Endodermal cell (in vitro differentiated cells): ENCODE measurements at regions not wholly inside any gene's neighbourhood (a gene's known extent, or its start where the extent isn't known, plus 50 kb on each side); places are given as distances from the start of the nearest gene placed in this dataset.

Experiments used
- DNase-seq: peaks from one replicate; pipeline ENCODE4 v3.0.0-alpha.2; 2017
- H3K27ac ChIP-seq: 2 replicates; pipeline ENCODE4 v1.5.1; 2013; ENCODE audit warnings: mild to moderate bottlenecking, low read depth, low read length, moderate library complexity
- H3K27me3 ChIP-seq: 2 replicates; pipeline ENCODE4 v1.6.1; 2013; ENCODE audit warnings: mild to moderate bottlenecking, low read length, moderate library complexity; ENCODE audit not compliant: insufficient read depth, control insufficient read depth, poor library complexity, severe bottlenecking
- H3K36me3 ChIP-seq: 2 replicates; pipeline ENCODE4 v1.7.0; 2013; ENCODE audit warnings: mild to moderate bottlenecking, low read length, moderate library complexity; ENCODE audit not compliant: control insufficient read depth, insufficient read depth
- H3K4me1 ChIP-seq: one replicate; pipeline ENCODE4 v1.7.0; 2013; ENCODE audit warnings: low read length; ENCODE audit not compliant: control insufficient read depth, insufficient read depth
- H3K4me3 ChIP-seq: 2 replicates; pipeline ENCODE4 v1.5.1; 2013; ENCODE audit warnings: mild to moderate bottlenecking, low read length, moderate library complexity
- H3K9ac ChIP-seq: 2 replicates; pipeline ENCODE4 v1.6.1; 2013; ENCODE audit warnings: mild to moderate bottlenecking, low read length, moderate library complexity; ENCODE audit not compliant: poor library complexity, severe bottlenecking; ENCODE audit errors: extremely low read depth
- H3K9me3 ChIP-seq: 2 replicates; pipeline ENCODE4 v1.6.1; 2013; ENCODE audit warnings: mild to moderate bottlenecking, low read length, moderate library complexity; ENCODE audit not compliant: control insufficient read depth
- H3K27ac Mint-ChIP-seq: 2 replicates; pipeline ENCODE4 v1.8.0; 2020; ENCODE audit warnings: mixed read lengths
- H3K27me3 Mint-ChIP-seq: 2 replicates; pipeline ENCODE4 v1.8.0; 2021; ENCODE audit warnings: mild to moderate bottlenecking, mixed read lengths; ENCODE audit not compliant: insufficient read depth
- H3K36me3 Mint-ChIP-seq: 2 replicates; pipeline ENCODE4 v1.8.0; 2020; ENCODE audit warnings: low read depth, mixed read lengths
- H3K4me1 Mint-ChIP-seq: 2 replicates; pipeline ENCODE4 v1.8.0; 2020; ENCODE audit warnings: mixed read lengths
- H3K4me3 Mint-ChIP-seq: 2 replicates; pipeline ENCODE4 v1.8.0; 2020; ENCODE audit warnings: mild to moderate bottlenecking, moderate library complexity, mixed read lengths
- H3K9me3 Mint-ChIP-seq: 2 replicates; pipeline ENCODE4 v1.8.0; 2020; ENCODE audit warnings: mild to moderate bottlenecking, mixed read lengths
- WGBS, 2 experiments: methylation state at CpG; one replicate each; pipeline versions ENCODE4 v1.1.5 to v1.1.7; 2013; ENCODE audit warnings: missing lambda C conversion rate in 2 of 2, mixed read lengths in 1 of 2; ENCODE audit not compliant: insufficient coverage in 1 of 2, insufficient read length in 1 of 2; 5-methylcytosine and 5-hydroxymethylcytosine counted together
- TF ChIP-seq, protein P1 (sequence below): fragments of 200-600 bp; sonication (generic); conservative IDR thresholded peaks from 2 replicates; pipeline ENCODE4 v1.5.0; 2021; ENCODE audit warnings: antibody characterized with exemption, mild to moderate bottlenecking

DNA sequence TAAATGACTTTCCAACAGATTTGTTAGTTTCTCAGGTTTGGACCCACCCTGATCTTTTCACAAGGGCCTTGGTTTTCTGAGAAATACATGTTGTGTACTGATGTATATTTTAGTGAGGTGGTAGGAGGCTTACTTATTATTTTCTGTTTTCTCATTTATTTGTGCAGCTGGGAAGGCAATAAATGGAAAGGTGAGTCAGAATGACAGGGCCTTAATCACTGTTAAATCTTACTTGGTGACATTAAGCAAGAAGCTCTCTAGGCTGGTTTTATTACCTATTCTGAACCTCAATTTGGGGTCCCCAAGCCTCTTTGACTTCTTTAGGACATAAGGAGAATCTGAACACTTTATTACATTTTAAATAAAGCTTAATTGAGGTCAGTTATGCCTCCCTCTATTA lies 214.0 kb upstream of the DAB2 start:
- Mint-ChIP-seq H3K4me3 (no peak overlapping the region), H3K9me3 (no peaks in the 10 kb centered on the region), H3K27ac (no peak overlapping the region), H3K4me1 (no peaks in the 10 kb centered on the region), H3K27me3 (no peaks in the 10 kb centered on the region), H3K36me3 (no peaks in the 10 kb centered on the region)
- no peak overlapping the region for H3K4me3 ChIP-seq
- H3K27me3 ChIP-seq = no peaks in the 10 kb centered on the region
- no peak for DNase-seq
- H3K4me1 ChIP-seq = no peaks in the 10 kb centered on the region
- TF ChIP-seq, protein P1, sequence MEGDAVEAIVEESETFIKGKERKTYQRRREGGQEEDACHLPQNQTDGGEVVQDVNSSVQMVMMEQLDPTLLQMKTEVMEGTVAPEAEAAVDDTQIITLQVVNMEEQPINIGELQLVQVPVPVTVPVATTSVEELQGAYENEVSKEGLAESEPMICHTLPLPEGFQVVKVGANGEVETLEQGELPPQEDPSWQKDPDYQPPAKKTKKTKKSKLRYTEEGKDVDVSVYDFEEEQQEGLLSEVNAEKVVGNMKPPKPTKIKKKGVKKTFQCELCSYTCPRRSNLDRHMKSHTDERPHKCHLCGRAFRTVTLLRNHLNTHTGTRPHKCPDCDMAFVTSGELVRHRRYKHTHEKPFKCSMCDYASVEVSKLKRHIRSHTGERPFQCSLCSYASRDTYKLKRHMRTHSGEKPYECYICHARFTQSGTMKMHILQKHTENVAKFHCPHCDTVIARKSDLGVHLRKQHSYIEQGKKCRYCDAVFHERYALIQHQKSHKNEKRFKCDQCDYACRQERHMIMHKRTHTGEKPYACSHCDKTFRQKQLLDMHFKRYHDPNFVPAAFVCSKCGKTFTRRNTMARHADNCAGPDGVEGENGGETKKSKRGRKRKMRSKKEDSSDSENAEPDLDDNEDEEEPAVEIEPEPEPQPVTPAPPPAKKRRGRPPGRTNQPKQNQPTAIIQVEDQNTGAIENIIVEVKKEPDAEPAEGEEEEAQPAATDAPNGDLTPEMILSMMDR = no peak
- H3K36me3 ChIP-seq = no peaks in the 10 kb centered on the region
- H3K9ac ChIP-seq = no peak overlapping the region
- no peak overlapping the region for H3K27ac ChIP-seq
- H3K9me3 ChIP-seq = no peaks in the 10 kb centered on the region

- no peaks in the 10 kb centered on the region for H3K9me3 ChIP-seq
- TF ChIP-seq, protein P1 = no peak
- no peaks in the 10 kb centered on the region for H3K36me3 Mint-ChIP-seq
- no peaks in the 10 kb centered on the region for H3K27me3 ChIP-seq
- no peak overlapping the region for H3K4me3 ChIP-seq
- H3K4me3 Mint-ChIP-seq = no peak overlapping the region
- no peak overlapping the region for H3K9ac ChIP-seq
- H3K36me3 ChIP-seq = no peaks in the 10 kb centered on the region
- H3K9me3 Mint-ChIP-seq = no peaks in the 10 kb centered on the region
- H3K27me3 Mint-ChIP-seq = no peaks in the 10 kb centered on the region
- no peaks in the 10 kb centered on the region for H3K4me1 Mint-ChIP-seq
- no peak overlapping the region for H3K27ac ChIP-seq
- no peak overlapping the region for H3K27ac Mint-ChIP-seq
- DNase-seq = no peak
- no peaks in the 10 kb centered on the region for H3K4me1 ChIP-seq
- 88 to 100% methylated on average over 2 to 4 of the region's 4 CpGs for WGBS, 2 experiments
Observed at GRCh38 chr5:39633057-39633456, 208.3 kb upstream of the DAB2 start.

- Histone ChIP-seq H3K27ac (no peak overlapping the region), H3K9me3 (no peaks in the 10 kb centered on the region), H3K4me3 (no peak overlapping the region), H3K4me1 (no peaks in the 10 kb centered on the region), H3K9ac (no peak overlapping the region), H3K36me3 (no peaks in the 10 kb centered on the region), H3K27me3 (no peaks in the 10 kb centered on the region)
- Mint-ChIP-seq H3K36me3 (no peaks in the 10 kb centered on the region), H3K9me3 (no peaks in the 10 kb centered on the region), H3K4me1 (no peaks in the 10 kb centered on the region), H3K4me3 (no peak overlapping the region), H3K27me3 (no peaks in the 10 kb centered on the region), H3K27ac (no peak overlapping the region)
- DNase-seq = no peak
- TF ChIP-seq, protein P1 = no peak
- 78 to 88% methylated on average over 1 of the region's 1 CpG for WGBS, 2 experiments
Observed at GRCh38 chr5:39631958-39632357, 207.2 kb upstream of the DAB2 start.
